SJSA1 (cell line): ENCODE measurements at regions not wholly inside any gene's neighbourhood (a gene's known extent, or its start where the extent isn't known, plus 50 kb on each side); places are given as distances from the start of the nearest gene placed in this dataset.
A peak's percentile ranks its signal among the peaks of the same experiment; 100 is the strongest.

ENCODE experiments used
- DNase-seq, 2 experiments: peaks; one replicate each; pipeline ENCODE4 v3.0.0-alpha.2; 2015 to 2020; ENCODE audit warnings: low spot score in 2 of 2, low read depth in 1 of 2
- H3K27ac ChIP-seq: fragments of 250-450 bp; sonication (Bioruptor Pico); 2 replicates; pipeline ENCODE4 v1.5.1; 2020; ENCODE audit warnings: mild to moderate bottlenecking, moderate library complexity
- H3K27me3 ChIP-seq: fragments of 250-450 bp; sonication (Bioruptor Pico); replicated peaks from 2 replicates; pipeline ENCODE4 v1.5.1; 2020; ENCODE audit warnings: mild to moderate bottlenecking, moderate library complexity
- H3K36me3 ChIP-seq: fragments of 250-450 bp; sonication (Bioruptor Pico); 2 replicates; pipeline ENCODE4 v1.5.1; 2020; ENCODE audit warnings: mild to moderate bottlenecking
- H3K4me1 ChIP-seq: fragments of 250-450 bp; sonication (Bioruptor Pico); replicated peaks from 2 replicates; pipeline ENCODE4 v1.6.1; 2021; ENCODE audit warnings: mild to moderate bottlenecking
- H3K4me3 ChIP-seq: fragments of 250-450 bp; sonication (Bioruptor Pico); 2 replicates; pipeline ENCODE4 v1.5.1; 2020; ENCODE audit warnings: mild to moderate bottlenecking
- H3K9me3 ChIP-seq: fragments of 250-450 bp; sonication (Bioruptor Pico); replicated peaks from 2 replicates; pipeline ENCODE4 v1.5.1; 2020; ENCODE audit warnings: mild to moderate bottlenecking

DNA sequence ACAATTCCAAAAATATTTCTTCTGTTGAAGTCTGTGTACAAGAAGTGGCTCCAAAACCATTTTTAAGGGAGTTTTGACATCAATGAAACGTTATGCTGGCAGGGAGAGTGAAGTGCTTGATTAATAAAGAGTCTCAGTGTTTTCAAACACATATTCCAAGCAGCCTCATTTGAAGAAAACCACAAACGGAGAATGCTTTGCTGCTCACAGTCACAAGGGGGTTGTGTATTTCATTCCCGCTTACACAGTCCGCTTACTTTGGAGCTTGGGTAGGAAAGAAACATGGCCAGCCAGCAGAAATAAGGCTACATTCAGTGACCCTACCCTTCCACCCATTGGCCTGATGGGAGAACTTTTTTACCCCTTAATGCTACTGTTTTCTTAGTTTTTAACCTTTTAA lies 586.2 kb downstream of the RAB28 start:
- H3K27ac ChIP-seq = no peak overlapping the region
- no peaks in the 10 kb centered on the region for H3K9me3 ChIP-seq
- no peak for DNase-seq
- no peak overlapping the region for H3K4me3 ChIP-seq
- no peaks in the 10 kb centered on the region for H3K36me3 ChIP-seq
- no peaks in the 10 kb centered on the region for H3K27me3 ChIP-seq
- no peaks in the 10 kb centered on the region for H3K4me1 ChIP-seq

DNA sequence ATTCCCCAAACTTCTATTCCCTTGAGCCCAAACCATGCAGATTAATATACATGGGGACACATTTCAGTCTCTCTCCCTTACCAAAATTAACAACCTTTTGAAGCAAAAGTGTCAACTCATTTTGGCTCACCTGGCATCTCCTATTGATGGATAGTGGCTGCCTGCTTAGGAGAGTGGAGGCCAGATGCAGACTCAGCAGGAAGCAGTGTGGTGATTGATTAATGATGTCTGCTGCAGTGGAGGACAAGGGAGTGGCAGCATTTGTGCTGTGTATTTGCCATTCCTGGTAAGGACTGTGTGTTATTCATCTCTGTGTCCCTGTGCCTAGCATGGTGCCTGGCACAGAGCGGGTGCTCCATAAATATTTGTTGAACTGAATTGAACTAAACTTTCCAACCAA lies 590.1 kb downstream of the RAB28 start:
- Histone ChIP-seq H3K9me3 (no peaks in the 10 kb centered on the region; the same call in 1 of the 2 replicates), H3K4me3 (no peak overlapping the region), H3K27ac (no peak overlapping the region), H3K36me3 (no peaks in the 10 kb centered on the region), H3K4me1 (no peaks in the 10 kb centered on the region), H3K27me3 (no peaks in the 10 kb centered on the region)
- DNase-seq = no peak

DNA sequence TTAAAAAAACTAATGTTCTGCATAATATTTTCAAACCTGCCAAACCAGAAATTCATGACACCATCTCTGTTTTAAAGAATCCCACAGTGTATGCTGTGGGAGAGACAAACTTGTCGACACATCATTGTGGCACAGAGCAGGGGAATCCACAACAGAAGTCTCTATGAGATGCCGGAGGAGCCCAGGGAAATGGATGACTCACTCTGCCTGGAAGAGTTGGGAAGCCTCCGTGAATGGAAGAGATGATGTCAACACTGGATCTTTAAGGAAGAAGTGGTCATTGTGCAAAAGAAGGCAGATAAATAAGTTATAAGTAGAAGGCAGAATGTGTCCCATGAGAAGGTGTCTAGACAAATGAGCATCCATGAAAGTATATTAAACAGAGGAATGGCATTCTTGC lies 595.1 kb downstream of the RAB28 start:
- peak in 1 of 2 experiments; percentile 33 for DNase-seq
- no peak overlapping the region for H3K27ac ChIP-seq
- no peaks in the 10 kb centered on the region for H3K27me3 ChIP-seq
- no peaks in the 10 kb centered on the region for H3K4me1 ChIP-seq
- H3K36me3 ChIP-seq = no peaks in the 10 kb centered on the region
- H3K4me3 ChIP-seq = no peak overlapping the region
- H3K9me3 ChIP-seq = peaks cover 3% of the 10 kb centered on the region; the same call in 1 of the 2 replicates

DNA sequence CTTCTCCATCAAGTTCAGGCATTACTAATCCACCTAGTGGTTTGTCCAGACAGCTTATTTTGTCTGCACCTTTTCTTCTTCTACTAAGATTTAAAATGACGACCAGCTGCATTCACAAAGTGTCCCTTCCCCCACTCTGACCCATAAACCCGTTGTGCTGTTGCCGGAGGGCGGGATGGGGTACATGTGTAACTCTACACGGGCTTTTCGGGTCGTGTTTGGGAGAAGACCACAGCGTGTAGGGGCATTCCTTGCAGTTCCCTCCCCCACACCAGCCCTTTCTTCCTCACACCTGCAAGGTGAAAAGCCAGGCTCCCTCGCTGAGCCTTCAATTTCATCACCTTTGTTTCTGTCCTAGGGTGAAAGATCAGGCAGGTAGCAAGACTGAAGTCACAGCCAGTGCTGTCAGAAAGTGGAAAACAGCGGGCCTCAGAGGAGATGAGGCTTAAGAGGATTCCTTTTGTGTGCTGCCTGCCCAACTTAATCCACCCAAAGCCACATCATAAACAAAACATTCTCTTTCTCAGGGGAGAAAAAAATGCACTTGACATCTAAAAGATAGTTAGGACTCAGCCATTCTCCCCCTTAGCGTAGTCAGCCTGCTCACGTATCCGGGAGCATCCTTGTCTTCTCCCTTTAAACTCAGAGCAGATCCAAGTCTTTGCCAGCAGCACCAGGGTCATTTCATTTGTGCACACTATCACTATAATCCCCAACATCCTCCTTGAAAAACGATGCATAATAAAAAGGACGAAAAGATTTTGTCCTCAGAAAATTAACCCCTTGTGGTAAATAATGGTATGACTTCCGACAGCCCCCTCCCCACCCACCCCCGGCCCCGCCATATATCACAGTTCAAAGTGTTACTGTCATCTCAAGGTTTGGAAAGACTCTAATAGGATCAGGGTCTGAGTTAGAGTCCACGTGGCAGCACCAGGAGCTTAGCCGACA lies 599.0 kb downstream of the RAB28 start:
- H3K27ac ChIP-seq = no peak overlapping the region
- H3K36me3 ChIP-seq = no peaks in the 10 kb centered on the region
- H3K27me3 ChIP-seq = no peaks in the 10 kb centered on the region
- peaks cover 12% of the 10 kb centered on the region for H3K9me3 ChIP-seq
- no peak overlapping the region for H3K4me3 ChIP-seq
- H3K4me1 ChIP-seq = no peaks in the 10 kb centered on the region
- DNase-seq = no peak

DNA sequence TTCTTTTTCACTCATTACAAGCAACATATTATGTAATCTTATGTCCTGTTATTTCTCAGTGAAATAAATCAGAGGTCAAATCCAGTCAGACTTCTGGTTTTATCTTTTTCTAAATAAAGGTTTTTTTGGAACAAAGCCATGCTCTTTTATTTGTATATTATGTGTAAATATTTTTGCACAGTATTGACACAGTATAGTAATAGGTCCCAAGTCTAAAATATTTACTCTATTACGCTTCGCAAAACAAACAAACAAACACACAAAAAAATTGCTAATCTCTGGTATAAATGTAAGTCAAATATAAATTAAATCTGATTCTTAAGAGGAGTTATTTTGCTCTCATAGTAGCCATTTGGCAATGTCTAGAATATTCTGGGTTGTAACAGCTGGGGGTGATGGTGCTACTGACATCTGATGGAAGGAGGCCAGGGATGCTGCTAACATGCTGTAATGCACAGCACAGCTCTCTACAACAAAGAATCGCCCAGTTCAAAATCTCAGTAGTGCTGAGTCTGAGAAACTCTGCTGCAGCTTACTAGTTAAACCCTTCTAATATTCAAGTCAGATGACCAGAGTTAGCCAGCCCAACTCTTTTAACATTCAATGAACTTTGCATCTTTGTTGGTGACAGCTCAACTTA lies 602.1 kb downstream of the RAB28 start:
- Histone ChIP-seq H3K27me3 (no peaks in the 10 kb centered on the region), H3K27ac (no peak overlapping the region), H3K9me3 (peaks cover 12% of the 10 kb centered on the region; the same call in 1 of the 2 replicates), H3K4me3 (no peak overlapping the region), H3K36me3 (no peaks in the 10 kb centered on the region), H3K4me1 (no peaks in the 10 kb centered on the region)
- no peak for DNase-seq

DNA sequence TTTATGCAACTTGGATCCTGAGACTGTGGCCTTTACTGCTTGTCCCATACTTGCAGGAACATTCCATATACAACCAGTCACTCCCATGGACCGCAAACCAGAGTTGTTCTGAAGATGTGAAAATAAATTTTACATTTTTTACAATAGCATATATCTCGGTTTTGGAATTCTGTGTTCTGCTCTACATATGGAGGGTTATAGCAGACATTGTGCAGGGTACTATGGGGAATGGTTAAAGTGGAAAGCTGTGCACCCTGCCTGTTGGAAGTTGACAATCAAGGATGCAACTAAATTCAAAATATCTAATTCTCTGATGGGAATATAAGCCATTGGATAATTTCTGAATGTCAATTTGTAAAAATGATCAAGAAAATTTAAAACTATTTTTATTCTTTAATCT lies 603.3 kb downstream of the RAB28 start:
- no peaks in the 10 kb centered on the region for H3K36me3 ChIP-seq
- no peak overlapping the region for H3K27ac ChIP-seq
- H3K27me3 ChIP-seq = no peaks in the 10 kb centered on the region
- no peak for DNase-seq
- no peaks in the 10 kb centered on the region for H3K4me1 ChIP-seq
- H3K9me3 ChIP-seq = peaks cover 12% of the 10 kb centered on the region; the same call in 1 of the 2 replicates
- no peak overlapping the region for H3K4me3 ChIP-seq

DNA sequence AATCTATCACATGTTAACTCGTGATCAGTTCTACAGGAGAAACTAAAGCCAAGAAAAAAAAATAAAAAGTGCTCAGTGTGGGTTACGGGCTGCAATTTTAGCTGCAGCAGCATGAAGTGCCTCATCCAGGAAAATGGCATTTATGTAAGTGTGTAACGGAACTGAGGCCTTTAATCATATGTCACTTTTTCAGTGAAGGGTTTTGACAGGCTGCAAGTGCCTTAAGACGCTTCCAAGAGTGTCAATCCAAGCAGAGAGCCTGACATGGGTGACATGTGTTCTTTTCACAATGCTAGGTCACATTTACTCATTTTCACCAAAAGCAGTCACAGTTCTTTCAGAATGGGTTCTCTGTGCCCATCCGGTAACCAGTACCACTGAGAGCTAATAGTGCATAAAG lies 604.6 kb downstream of the RAB28 start:
- DNase-seq = no peak
- H3K4me3 ChIP-seq = no peak overlapping the region
- no peak overlapping the region for H3K27ac ChIP-seq
- H3K9me3 ChIP-seq = peaks cover 9% of the 10 kb centered on the region; the same call in 1 of the 2 replicates
- no peaks in the 10 kb centered on the region for H3K27me3 ChIP-seq
- H3K36me3 ChIP-seq = no peaks in the 10 kb centered on the region
- H3K4me1 ChIP-seq = no peaks in the 10 kb centered on the region

DNA sequence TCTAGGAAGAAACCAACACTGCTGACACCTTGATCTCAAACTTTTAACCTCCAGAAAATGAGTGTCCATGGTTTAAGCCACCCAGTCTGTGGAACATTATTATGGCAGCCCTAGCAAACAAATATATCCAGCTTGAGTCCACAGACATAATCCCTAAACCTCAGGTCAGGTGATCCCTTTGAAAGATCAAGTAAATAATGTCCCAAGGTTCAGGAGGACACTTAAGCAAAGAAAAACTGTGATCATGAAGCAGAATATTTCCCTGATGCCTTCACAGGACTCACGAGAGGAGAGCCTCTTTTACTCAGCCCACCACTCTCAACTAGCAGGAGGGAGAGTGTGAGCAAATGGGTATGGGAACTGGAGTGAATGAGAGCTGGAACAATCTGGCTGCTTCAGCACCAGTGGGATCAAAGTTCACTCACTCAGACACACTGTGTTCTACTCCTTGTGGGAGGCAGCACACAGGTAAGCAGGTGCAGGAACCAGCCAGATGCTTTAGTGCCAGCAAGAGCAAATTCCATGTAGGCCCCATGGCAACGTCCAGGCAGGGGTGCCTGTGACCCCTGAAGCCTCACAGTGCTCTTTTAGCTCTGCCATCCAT lies 608.4 kb downstream of the RAB28 start:
- Histone ChIP-seq H3K27me3 (0 out of 2 replicates have a peak, but pooled peaks cover 3% of the 10 kb centered on the region), H3K4me3 (no peak overlapping the region), H3K4me1 (no peaks in the 10 kb centered on the region), H3K36me3 (no peaks in the 10 kb centered on the region), H3K27ac (no peak overlapping the region), H3K9me3 (peaks cover 6% of the 10 kb centered on the region; the same call in 1 of the 2 replicates)
- no peak for DNase-seq

DNA sequence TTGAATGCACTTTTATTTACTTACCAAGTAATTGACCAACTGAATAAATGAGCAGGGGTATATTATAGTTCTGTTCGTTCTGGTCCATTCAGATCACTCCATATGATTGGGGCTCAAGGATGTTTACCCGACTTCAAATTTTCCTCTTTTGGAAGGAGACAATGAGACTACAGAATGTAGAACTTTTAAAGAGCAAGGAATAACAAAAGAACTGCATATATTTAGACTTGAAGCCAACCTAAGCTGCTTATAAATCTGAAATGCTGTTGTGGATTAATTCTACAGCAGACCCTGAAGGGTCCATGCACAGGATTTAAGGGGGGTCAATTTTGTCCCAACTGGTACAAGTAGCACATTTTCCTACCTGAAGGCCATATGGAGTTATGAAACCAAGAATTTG lies 610.8 kb downstream of the RAB28 start:
- H3K27me3 ChIP-seq = 0 out of 2 replicates have a peak, but pooled peaks cover 3% of the 10 kb centered on the region
- DNase-seq = no peak
- no peaks in the 10 kb centered on the region for H3K36me3 ChIP-seq
- H3K4me3 ChIP-seq = no peak overlapping the region
- no peak overlapping the region for H3K27ac ChIP-seq
- no peaks in the 10 kb centered on the region for H3K4me1 ChIP-seq
- H3K9me3 ChIP-seq = no peaks in the 10 kb centered on the region; the same call in 1 of the 2 replicates

DNA sequence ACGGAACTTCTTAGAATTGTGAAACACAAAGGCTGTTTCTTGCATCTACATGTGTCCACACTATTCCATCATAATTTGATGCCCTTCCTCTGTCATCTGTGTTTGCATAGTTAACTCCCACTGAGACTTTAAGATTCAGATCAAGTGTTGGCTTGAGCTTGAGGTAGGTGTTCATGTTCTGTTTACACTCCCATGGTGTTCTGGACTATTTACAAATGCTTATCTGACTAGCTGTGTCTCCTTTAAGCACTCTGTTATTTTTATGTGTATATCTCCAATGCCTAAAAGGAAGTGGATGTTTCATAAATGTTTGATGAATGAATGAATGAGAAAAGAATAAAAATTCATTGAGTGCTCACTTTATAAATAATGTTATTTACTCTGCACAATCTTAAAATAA lies 622.7 kb downstream of the RAB28 start:
- no peak for DNase-seq
- H3K27ac ChIP-seq = no peak overlapping the region
- no peaks in the 10 kb centered on the region for H3K36me3 ChIP-seq
- H3K27me3 ChIP-seq = peaks cover 6% of the 10 kb centered on the region
- no peaks in the 10 kb centered on the region for H3K9me3 ChIP-seq
- no peaks in the 10 kb centered on the region for H3K4me1 ChIP-seq
- no peak overlapping the region for H3K4me3 ChIP-seq

DNA sequence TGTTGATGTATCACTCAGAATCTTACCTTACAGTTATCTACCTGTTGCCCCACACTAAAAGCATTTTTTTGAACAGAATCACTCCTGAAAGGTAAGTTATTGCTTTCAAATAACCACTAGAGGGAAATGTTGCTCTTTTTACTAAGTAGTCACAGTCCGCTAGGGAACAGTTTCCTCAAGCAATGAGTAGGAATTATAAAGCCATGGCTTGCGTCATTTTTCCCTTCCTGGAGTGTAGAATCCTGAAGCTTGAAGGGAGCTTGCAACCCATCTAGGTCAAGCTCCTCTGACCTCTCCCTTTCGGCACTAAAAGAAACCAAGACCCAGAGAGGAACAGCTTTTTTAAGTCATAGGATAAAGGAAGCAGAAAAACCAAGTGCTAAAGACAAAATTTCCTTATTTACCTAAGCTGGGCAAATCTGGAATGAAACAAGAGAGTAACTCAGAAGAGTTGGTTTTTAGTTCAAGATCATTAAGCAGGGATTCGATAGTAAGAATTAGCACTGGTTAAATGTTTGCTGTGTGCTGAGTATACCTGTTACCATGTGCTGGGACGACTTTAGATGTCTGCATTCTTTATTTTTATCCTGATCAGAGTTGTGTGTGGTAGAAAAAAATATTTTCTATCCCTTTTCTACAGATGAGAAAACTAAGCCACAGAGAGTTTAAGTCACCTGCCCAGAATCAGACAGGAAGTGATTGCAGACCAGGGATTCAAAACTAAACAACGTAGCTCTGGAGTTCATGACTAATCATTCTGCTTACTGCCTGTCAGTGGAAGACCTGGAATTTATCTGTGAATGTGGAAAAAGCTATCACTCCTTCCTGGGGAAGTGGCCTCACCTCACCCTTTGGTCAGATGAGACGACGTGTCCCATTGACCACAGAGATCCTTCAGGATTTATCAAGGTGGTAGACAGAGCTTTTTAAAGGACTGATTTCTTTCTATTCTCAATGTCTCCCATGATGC lies 631.5 kb downstream of the RAB28 start:
- no peaks in the 10 kb centered on the region for H3K36me3 ChIP-seq
- H3K9me3 ChIP-seq = no peaks in the 10 kb centered on the region
- H3K27ac ChIP-seq = no peak overlapping the region
- DNase-seq = peak in 1 of 2 experiments; percentile 77
- H3K4me3 ChIP-seq = no peak overlapping the region
- H3K4me1 ChIP-seq = peaks cover 8% of the 10 kb centered on the region
- H3K27me3 ChIP-seq = no peaks in the 10 kb centered on the region; the same call in 1 of the 2 replicates

DNA sequence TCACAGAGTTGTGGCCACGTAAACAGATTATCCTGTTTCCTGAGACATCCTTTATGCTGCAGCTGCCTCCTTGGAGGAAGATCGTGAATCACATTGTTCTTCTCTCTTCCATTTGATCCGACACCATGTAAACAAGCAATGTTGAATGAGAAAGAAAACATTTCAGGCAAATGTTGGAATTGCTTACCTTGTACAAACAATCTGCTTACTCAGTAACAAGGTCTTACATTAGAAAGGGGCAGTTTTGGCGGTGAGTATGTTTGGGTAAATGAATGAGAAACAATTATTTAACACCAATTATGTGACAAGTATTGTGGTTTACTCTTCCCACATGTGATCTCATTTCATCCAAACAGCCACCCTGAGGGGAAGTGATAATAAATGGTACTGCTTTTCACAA lies 637.8 kb downstream of the RAB28 start:
- Histone ChIP-seq H3K9me3 (no peaks in the 10 kb centered on the region), H3K27ac (no peak overlapping the region), H3K4me1 (peaks cover 24% of the 10 kb centered on the region), H3K27me3 (no peaks in the 10 kb centered on the region; the same call in 1 of the 2 replicates), H3K36me3 (no peaks in the 10 kb centered on the region), H3K4me3 (no peak overlapping the region)
- peak in 1 of 2 experiments; percentile 71 for DNase-seq

DNA sequence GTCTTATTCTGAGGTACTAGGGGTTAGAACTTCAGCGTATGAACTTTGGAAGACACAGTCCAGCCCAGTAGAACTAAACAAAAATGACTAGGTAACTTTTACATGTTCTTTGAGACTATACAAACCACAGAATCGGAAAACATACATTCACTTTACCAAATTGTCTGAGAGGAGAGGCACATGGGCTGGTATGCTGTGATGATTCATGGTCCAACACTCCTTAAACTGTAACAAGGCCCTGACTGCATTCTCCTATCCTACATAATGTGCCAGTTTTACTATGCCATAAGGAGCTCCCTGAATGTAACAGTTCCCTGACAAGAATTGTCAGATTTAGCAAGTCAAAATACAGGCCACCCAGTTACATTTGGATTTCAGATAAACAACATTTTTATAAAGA lies 640.0 kb downstream of the RAB28 start:
- peak in 1 of 2 experiments; percentile 76 for DNase-seq
- H3K4me1 ChIP-seq = peaks cover 24% of the 10 kb centered on the region
- H3K4me3 ChIP-seq = no peak overlapping the region

More for the DNA sequence above, 640.0 kb downstream of the RAB28 start:
- peak overlapping the region; percentile 1; the same call in 1 of the 2 replicates for H3K27ac ChIP-seq
- no peaks in the 10 kb centered on the region for H3K36me3 ChIP-seq
- H3K27me3 ChIP-seq = no peaks in the 10 kb centered on the region
- no peaks in the 10 kb centered on the region for H3K9me3 ChIP-seq
